WTC11 (cell line): ENCODE measurements at regions not wholly inside any gene's neighbourhood (a gene's known extent, or its start where the extent isn't known, plus 50 kb on each side); places are given as distances from the start of the nearest gene placed in this dataset.

Experiments
- ATAC-seq: fragments of 200-7000 bp; cut with Tn5 transposase; 2 replicates; pipeline ENCODE4 v1.10.0; 2021; ENCODE audit warnings: mild to moderate bottlenecking, moderate library complexity
- CTCF ChIA-PET: fragments of 300-600 bp; sonication (Branson Sonifier 250); formaldehyde crosslinking; loops from one replicate; lab custom pipeline; 2021; ENCODE audit warnings: antibody characterized with exemption; lab: Charles Lee
- POLR2A ChIA-PET: fragments of 350-600 bp; sonication (Branson Sonifier 250); formaldehyde crosslinking; loops from one replicate; lab custom pipeline; 2021; ENCODE audit warnings: antibody characterized with exemption; lab: Charles Lee
- DNase-seq: peaks from one replicate; pipeline ENCODE4 v3.0.0; 2021; ENCODE audit warnings: low spot score
- H3K27ac Mint-ChIP-seq: 2 replicates; pipeline ENCODE4 v1.8.0; 2021; ENCODE audit warnings: mixed read lengths
- H3K27me3 Mint-ChIP-seq: 2 replicates; pipeline ENCODE4 v1.8.0; 2021; ENCODE audit warnings: low read depth, mild to moderate bottlenecking, moderate library complexity, mixed read lengths
- H3K36me3 Mint-ChIP-seq: 2 replicates; pipeline ENCODE4 v1.8.0; 2021; ENCODE audit warnings: mixed read lengths
- H3K4me1 Mint-ChIP-seq: 2 replicates; pipeline ENCODE4 v1.8.0; 2022; ENCODE audit warnings: mixed read lengths
- H3K4me3 Mint-ChIP-seq: 2 replicates; pipeline ENCODE4 v1.8.0; 2021; ENCODE audit warnings: mild to moderate bottlenecking, moderate library complexity, mixed read lengths
- H3K9me3 Mint-ChIP-seq: 2 replicates; pipeline ENCODE4 v1.8.0; 2021; ENCODE audit warnings: mixed read lengths
- CBFB ChIP-seq: sonication (generic); formaldehyde crosslinking; IDR thresholded peaks from 2 replicates; pipeline ENCODE4 v1.8.1; 2022; ENCODE audit warnings: mild to moderate bottlenecking, low read depth, missing genetic modification reagents
- GTF2I ChIP-seq: fragments of 250-450 bp; sonication (Bioruptor Pico); conservative IDR thresholded peaks from 2 replicates; pipeline ENCODE4 v1.4.0; 2021; ENCODE audit warnings: mild to moderate bottlenecking
- JUN ChIP-seq: sonication (generic); formaldehyde crosslinking; IDR thresholded peaks from 2 replicates; pipeline ENCODE4 v1.8.0; 2023; ENCODE audit warnings: mild to moderate bottlenecking, missing genetic modification reagents
- KAT7 ChIP-seq: sonication (generic); formaldehyde crosslinking; IDR thresholded peaks from 2 replicates; pipeline ENCODE4 v1.8.1; 2023; ENCODE audit warnings: missing genetic modification reagents, mild to moderate bottlenecking, borderline replicate concordance
- NFATC4 ChIP-seq: fragments of 250-450 bp; sonication (Bioruptor Pico); IDR thresholded peaks from 2 replicates; pipeline ENCODE4 v1.9.0; 2021; ENCODE audit warnings: mild to moderate bottlenecking
- SMAD4 ChIP-seq: sonication (generic); formaldehyde crosslinking; IDR thresholded peaks from 2 replicates; pipeline ENCODE4 v1.8.0; 2022; ENCODE audit warnings: mild to moderate bottlenecking, missing genetic modification reagents
- ZBTB21 ChIP-seq: sonication (generic); formaldehyde crosslinking; IDR thresholded peaks from 2 replicates; pipeline ENCODE4 v1.8.1; 2023; ENCODE audit warnings: mild to moderate bottlenecking, missing genetic modification reagents, borderline replicate concordance
- ZNF138 ChIP-seq: sonication (generic); formaldehyde crosslinking; conservative IDR thresholded peaks from 2 replicates; pipeline ENCODE4 v1.8.1; 2022; ENCODE audit warnings: mild to moderate bottlenecking, moderate library complexity, missing genetic modification reagents
- ZNF219 ChIP-seq: sonication (generic); formaldehyde crosslinking; IDR thresholded peaks from 2 replicates; pipeline ENCODE4 v1.8.0; 2023; ENCODE audit warnings: missing genetic modification reagents, mild to moderate bottlenecking, borderline replicate concordance
- ZNF232 ChIP-seq: sonication (generic); formaldehyde crosslinking; IDR thresholded peaks from 2 replicates; pipeline ENCODE4 v1.8.0; 2022; ENCODE audit warnings: mild to moderate bottlenecking, missing genetic modification reagents
- ZNF317 ChIP-seq: sonication (generic); formaldehyde crosslinking; IDR thresholded peaks from 2 replicates; pipeline ENCODE4 v1.8.1; 2023; ENCODE audit warnings: low read depth, mild to moderate bottlenecking, moderate library complexity, missing genetic modification reagents, borderline replicate concordance
- TF ChIP-seq, protein P1 (sequence below): sonication (generic); formaldehyde crosslinking; conservative IDR thresholded peaks from 2 replicates; pipeline ENCODE4 v1.8.1; 2022; ENCODE audit warnings: mild to moderate bottlenecking, missing genetic modification reagents
- TF ChIP-seq, protein P2 (sequence below): fragments of 200-600 bp; IDR thresholded peaks from 2 replicates; pipeline ENCODE4 v1.8.0; 2022; ENCODE audit warnings: antibody characterized with exemption
- TF ChIP-seq, protein P3 (sequence below): sonication (generic); formaldehyde crosslinking; IDR thresholded peaks from 2 replicates; pipeline ENCODE4 v1.8.0; 2022; ENCODE audit warnings: mild to moderate bottlenecking, missing genetic modification reagents
- TF ChIP-seq, protein P4 (sequence below): fragments of 250-450 bp; sonication (Bioruptor Pico); IDR thresholded peaks from 2 replicates; pipeline ENCODE4 v2.1.2; 2022; ENCODE audit warnings: mild to moderate bottlenecking, moderate library complexity
- TF ChIP-seq, protein P5 (sequence below): sonication (generic); formaldehyde crosslinking; IDR thresholded peaks from 2 replicates; pipeline ENCODE4 v1.8.1; 2023; ENCODE audit warnings: mild to moderate bottlenecking, missing genetic modification reagents, moderate library complexity

DNA sequence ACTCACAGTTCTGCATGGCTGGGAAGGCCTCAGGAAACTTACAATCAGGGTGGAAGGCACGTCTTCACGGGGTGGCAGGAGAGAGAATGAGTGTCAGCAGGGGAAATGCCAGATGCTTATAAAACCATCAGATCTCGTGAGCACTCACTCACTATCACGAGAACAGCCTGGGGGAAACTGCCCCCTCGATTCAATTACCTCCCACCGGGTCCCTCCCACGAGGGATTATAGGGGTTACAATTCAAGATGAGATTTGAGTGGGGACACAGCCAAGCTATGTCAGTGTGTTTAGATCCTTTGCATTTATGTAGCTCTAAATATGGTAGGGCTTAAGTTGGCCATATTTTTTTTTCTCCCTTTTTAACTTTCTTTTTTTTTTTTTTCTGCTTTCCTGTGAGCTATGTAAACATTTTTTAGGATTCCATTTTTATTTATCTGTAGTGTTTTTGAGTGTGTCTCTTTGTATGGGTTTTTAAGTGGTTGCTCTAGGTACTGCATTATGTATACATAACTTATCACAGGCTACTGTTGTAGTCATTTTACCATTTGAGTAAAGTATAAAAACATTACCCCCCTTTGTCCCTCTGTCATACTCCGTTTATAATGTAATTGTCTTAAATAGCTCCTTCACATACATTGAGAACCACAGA lies 79.0 kb downstream of the ADRA2C start:
- Mint-ChIP-seq H3K27ac (no peak overlapping the region), H3K9me3 (peaks cover 12% of the 10 kb centered on the region), H3K4me3 (no peak overlapping the region), H3K27me3 (peaks cover 17% of the 10 kb centered on the region), H3K4me1 (peaks cover 34% of the 10 kb centered on the region), H3K36me3 (peaks cover 10% of the 10 kb centered on the region)
- no peak for ATAC-seq
- TF ChIP-seq NFATC4 (CRISPR knock-in tag) (no peak), SMAD4 (CRISPR knock-in tag) (no peak), JUN (CRISPR knock-in tag) (no peak)
- TF ChIP-seq, protein P1, sequence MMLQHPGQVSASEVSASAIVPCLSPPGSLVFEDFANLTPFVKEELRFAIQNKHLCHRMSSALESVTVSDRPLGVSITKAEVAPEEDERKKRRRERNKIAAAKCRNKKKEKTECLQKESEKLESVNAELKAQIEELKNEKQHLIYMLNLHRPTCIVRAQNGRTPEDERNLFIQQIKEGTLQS, result no peak
- TF ChIP-seq, protein P2, sequence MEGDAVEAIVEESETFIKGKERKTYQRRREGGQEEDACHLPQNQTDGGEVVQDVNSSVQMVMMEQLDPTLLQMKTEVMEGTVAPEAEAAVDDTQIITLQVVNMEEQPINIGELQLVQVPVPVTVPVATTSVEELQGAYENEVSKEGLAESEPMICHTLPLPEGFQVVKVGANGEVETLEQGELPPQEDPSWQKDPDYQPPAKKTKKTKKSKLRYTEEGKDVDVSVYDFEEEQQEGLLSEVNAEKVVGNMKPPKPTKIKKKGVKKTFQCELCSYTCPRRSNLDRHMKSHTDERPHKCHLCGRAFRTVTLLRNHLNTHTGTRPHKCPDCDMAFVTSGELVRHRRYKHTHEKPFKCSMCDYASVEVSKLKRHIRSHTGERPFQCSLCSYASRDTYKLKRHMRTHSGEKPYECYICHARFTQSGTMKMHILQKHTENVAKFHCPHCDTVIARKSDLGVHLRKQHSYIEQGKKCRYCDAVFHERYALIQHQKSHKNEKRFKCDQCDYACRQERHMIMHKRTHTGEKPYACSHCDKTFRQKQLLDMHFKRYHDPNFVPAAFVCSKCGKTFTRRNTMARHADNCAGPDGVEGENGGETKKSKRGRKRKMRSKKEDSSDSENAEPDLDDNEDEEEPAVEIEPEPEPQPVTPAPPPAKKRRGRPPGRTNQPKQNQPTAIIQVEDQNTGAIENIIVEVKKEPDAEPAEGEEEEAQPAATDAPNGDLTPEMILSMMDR, result no peak
- CTCF ChIA-PET, result interaction anchor here (0.6 to 1.7 kb wide), 3 partner anchors 52 to 448 kb away, joined by 3 to 5 read pairs (median 3); no protein-coding TSS in a partner anchor
- DNase-seq, result no peak
- POLR2A ChIA-PET, result no interaction called here

DNA sequence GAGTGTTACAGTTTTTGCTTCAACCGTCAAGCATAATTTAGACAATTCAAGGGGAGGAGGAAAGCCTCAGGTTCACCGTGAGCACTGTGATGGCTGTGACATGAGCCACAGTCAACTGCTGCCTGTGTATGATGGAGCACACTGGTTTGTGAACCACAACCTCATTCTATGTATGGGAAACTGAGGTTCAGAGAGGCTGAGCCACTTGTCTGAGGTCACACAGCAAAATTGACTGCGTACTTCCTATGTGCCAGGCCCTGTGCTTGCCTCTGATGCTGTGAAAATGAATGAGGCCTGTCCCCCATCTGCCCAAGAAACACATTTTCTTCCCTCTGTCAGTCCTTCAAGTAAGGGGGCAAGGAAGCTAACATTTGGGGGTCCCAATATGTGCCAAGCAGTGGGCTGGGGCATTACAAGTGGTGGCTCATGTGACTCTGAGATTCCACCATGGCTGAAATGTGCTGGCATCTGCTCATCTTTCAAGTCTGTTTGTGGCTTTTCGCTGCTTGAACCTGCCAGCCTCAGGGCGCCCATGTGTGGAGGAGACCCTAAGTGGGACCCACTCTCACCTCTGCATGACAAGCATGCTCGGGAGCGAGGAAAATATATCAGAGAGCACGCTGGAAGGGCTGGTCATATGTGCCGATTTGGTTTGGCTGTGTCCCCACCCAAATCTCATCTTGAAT lies 79.7 kb downstream of the ADRA2C start:
- POLR2A ChIA-PET, result no interaction called here
- peaks cover 23% of the 10 kb centered on the region for H3K27me3 Mint-ChIP-seq
- H3K27ac Mint-ChIP-seq, result no peak overlapping the region
- peaks cover 16% of the 10 kb centered on the region for H3K36me3 Mint-ChIP-seq
- TF ChIP-seq GTF2I (CRISPR knock-in tag) (no peak), ZNF138 (no peak), ZNF219 (CRISPR knock-in tag) (no peak), ZNF232 (CRISPR knock-in tag) (no peak), ZBTB21 (CRISPR knock-in tag) (no peak), SMAD4 (CRISPR knock-in tag) (no peak), KAT7 (CRISPR knock-in tag) (no peak), CBFB (CRISPR knock-in tag) (no peak), ZNF317 (CRISPR knock-in tag) (no peak)
- TF ChIP-seq, protein P3, sequence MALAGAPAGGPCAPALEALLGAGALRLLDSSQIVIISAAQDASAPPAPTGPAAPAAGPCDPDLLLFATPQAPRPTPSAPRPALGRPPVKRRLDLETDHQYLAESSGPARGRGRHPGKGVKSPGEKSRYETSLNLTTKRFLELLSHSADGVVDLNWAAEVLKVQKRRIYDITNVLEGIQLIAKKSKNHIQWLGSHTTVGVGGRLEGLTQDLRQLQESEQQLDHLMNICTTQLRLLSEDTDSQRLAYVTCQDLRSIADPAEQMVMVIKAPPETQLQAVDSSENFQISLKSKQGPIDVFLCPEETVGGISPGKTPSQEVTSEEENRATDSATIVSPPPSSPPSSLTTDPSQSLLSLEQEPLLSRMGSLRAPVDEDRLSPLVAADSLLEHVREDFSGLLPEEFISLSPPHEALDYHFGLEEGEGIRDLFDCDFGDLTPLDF (CRISPR knock-in tag), result no peak
- TF ChIP-seq, protein P4, sequence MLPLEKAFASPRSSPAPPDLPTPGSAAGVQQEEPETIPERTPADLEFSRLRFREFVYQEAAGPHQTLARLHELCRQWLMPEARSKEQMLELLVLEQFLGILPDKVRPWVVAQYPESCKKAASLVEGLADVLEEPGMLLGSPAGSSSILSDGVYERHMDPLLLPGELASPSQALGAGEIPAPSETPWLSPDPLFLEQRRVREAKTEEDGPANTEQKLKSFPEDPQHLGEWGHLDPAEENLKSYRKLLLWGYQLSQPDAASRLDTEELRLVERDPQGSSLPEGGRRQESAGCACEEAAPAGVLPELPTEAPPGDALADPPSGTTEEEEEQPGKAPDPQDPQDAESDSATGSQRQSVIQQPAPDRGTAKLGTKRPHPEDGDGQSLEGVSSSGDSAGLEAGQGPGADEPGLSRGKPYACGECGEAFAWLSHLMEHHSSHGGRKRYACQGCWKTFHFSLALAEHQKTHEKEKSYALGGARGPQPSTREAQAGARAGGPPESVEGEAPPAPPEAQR (CRISPR knock-in tag), result no peak
- TF ChIP-seq, protein P5, sequence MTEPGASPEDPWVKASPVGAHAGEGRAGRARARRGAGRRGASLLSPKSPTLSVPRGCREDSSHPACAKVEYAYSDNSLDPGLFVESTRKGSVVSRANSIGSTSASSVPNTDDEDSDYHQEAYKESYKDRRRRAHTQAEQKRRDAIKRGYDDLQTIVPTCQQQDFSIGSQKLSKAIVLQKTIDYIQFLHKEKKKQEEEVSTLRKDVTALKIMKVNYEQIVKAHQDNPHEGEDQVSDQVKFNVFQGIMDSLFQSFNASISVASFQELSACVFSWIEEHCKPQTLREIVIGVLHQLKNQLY (CRISPR knock-in tag), result no peak
- CTCF ChIA-PET, result interaction anchor here (0.6 kb wide), 2 partner anchors 81 to 447 kb away, joined by 3 read pairs; no protein-coding TSS in a partner anchor
- H3K9me3 Mint-ChIP-seq, result peaks cover 18% of the 10 kb centered on the region
- DNase-seq (no peak), ATAC-seq (no peak)
- peaks cover 37% of the 10 kb centered on the region for H3K4me1 Mint-ChIP-seq
- H3K4me3 Mint-ChIP-seq, result no peak overlapping the region
